ENCODE measurements at regions not wholly inside any gene's neighbourhood (a gene's known extent, or its start where the extent isn't known, plus 50 kb on each side); places are given as distances from the start of the nearest gene placed in this dataset.

- peaks cover 20% of the 10 kb centered on the region for H3K27me3 Mint-ChIP-seq
- H3K4me1 Mint-ChIP-seq, result no peaks in the 10 kb centered on the region
- H3K4me3 Mint-ChIP-seq, result no peak overlapping the region
- H3K27ac Mint-ChIP-seq (ENCODE audit: low read depth), result no peak overlapping the region
- H3K36me3 Mint-ChIP-seq (ENCODE audit: insufficient read depth), result peaks cover 2% of the 10 kb centered on the region
- ATAC-seq (replicated peaks; ENCODE audit: extremely low read depth, poor library complexity, severe bottlenecking) (no peak), DNase-seq (ENCODE audit: low spot score in 2 of 2) (no peak)
- no peaks in the 10 kb centered on the region for H3K9me3 Mint-ChIP-seq
These were observed 192.8 kb downstream of the SATB1 start for GRCh38 chr3:18232317-18232716.

- Mint-ChIP-seq H3K27ac (ENCODE audit: low read depth) (no peak overlapping the region), H3K27me3 (peaks cover 5% of the 10 kb centered on the region), H3K4me1 (no peaks in the 10 kb centered on the region), H3K9me3 (no peaks in the 10 kb centered on the region), H3K36me3 (ENCODE audit: insufficient read depth) (peaks cover 2% of the 10 kb centered on the region), H3K4me3 (no peak overlapping the region)
- ATAC-seq (replicated peaks; ENCODE audit: extremely low read depth, poor library complexity, severe bottlenecking) (no peak), DNase-seq (ENCODE audit: low spot score in 2 of 2) (no peak)
These were observed 197.1 kb downstream of the SATB1 start for GRCh38 chr3:18228060-18228459.

- peaks cover 2% of the 10 kb centered on the region for H3K36me3 Mint-ChIP-seq (ENCODE audit: insufficient read depth)
- no peak overlapping the region for H3K27ac Mint-ChIP-seq (ENCODE audit: low read depth)
- DNase-seq (ENCODE audit: low spot score in 2 of 2) (no peak), ATAC-seq (replicated peaks; ENCODE audit: extremely low read depth, poor library complexity, severe bottlenecking) (no peak)
- H3K27me3 Mint-ChIP-seq, result no peaks in the 10 kb centered on the region
- no peaks in the 10 kb centered on the region for H3K9me3 Mint-ChIP-seq
- H3K4me1 Mint-ChIP-seq, result no peaks in the 10 kb centered on the region
- H3K4me3 Mint-ChIP-seq, result no peak overlapping the region
These were observed 199.4 kb downstream of the SATB1 start for GRCh38 chr3:18225709-18226108.

GRCh38 chr3:18224426-18224825, 200.7 kb downstream of the SATB1 start:
- Mint-ChIP-seq H3K27ac (ENCODE audit: low read depth) (no peak overlapping the region), H3K4me1 (no peaks in the 10 kb centered on the region), H3K4me3 (no peak overlapping the region), H3K9me3 (no peaks in the 10 kb centered on the region), H3K27me3 (no peaks in the 10 kb centered on the region), H3K36me3 (ENCODE audit: insufficient read depth) (no peaks in the 10 kb centered on the region)
- ATAC-seq (replicated peaks; ENCODE audit: extremely low read depth, poor library complexity, severe bottlenecking) (no peak), DNase-seq (ENCODE audit: low spot score in 2 of 2) (no peak)

- Mint-ChIP-seq H3K9me3 (no peaks in the 10 kb centered on the region), H3K27me3 (no peaks in the 10 kb centered on the region), H3K36me3 (ENCODE audit: insufficient read depth) (no peaks in the 10 kb centered on the region), H3K27ac (ENCODE audit: low read depth) (no peak overlapping the region), H3K4me1 (no peaks in the 10 kb centered on the region), H3K4me3 (no peak overlapping the region)
- no peak for DNase-seq (ENCODE audit: low spot score in 2 of 2)
- no peak for ATAC-seq (replicated peaks; ENCODE audit: extremely low read depth, poor library complexity, severe bottlenecking)
These were observed 201.2 kb downstream of the SATB1 start for GRCh38 chr3:18223974-18224373.

GRCh38 chr3:18223571-18223970, 201.6 kb downstream of the SATB1 start:
- DNase-seq (ENCODE audit: low spot score in 2 of 2) (no peak), ATAC-seq (replicated peaks; ENCODE audit: extremely low read depth, poor library complexity, severe bottlenecking) (peak; percentile 46)
- no peaks in the 10 kb centered on the region for H3K4me1 Mint-ChIP-seq

GRCh38 chr3:18222686-18223085, 202.5 kb downstream of the SATB1 start:
- H3K9me3 Mint-ChIP-seq, result no peaks in the 10 kb centered on the region
- ATAC-seq (replicated peaks; ENCODE audit: extremely low read depth, poor library complexity, severe bottlenecking), result no peak
- no peak overlapping the region for H3K4me3 Mint-ChIP-seq
- H3K27me3 Mint-ChIP-seq, result no peaks in the 10 kb centered on the region
- DNase-seq (ENCODE audit: low spot score in 2 of 2), result no peak
- H3K27ac Mint-ChIP-seq (ENCODE audit: low read depth), result no peak overlapping the region
- no peaks in the 10 kb centered on the region for H3K4me1 Mint-ChIP-seq
- no peaks in the 10 kb centered on the region for H3K36me3 Mint-ChIP-seq (ENCODE audit: insufficient read depth)

More at GRCh38 chr3:18223571-18223970, 201.6 kb downstream of the SATB1 start:
- H3K27ac Mint-ChIP-seq (ENCODE audit: low read depth), result no peak overlapping the region
- no peaks in the 10 kb centered on the region for H3K27me3 Mint-ChIP-seq
- no peak overlapping the region for H3K4me3 Mint-ChIP-seq
- no peaks in the 10 kb centered on the region for H3K36me3 Mint-ChIP-seq (ENCODE audit: insufficient read depth)
- H3K9me3 Mint-ChIP-seq, result no peaks in the 10 kb centered on the region

- Mint-ChIP-seq H3K4me1 (no peaks in the 10 kb centered on the region), H3K4me3 (no peak overlapping the region), H3K27me3 (no peaks in the 10 kb centered on the region), H3K9me3 (no peaks in the 10 kb centered on the region), H3K27ac (ENCODE audit: low read depth) (no peak overlapping the region), H3K36me3 (ENCODE audit: insufficient read depth) (peaks cover 1% of the 10 kb centered on the region)
- DNase-seq (ENCODE audit: low spot score in 2 of 2) (no peak), ATAC-seq (replicated peaks; ENCODE audit: extremely low read depth, poor library complexity, severe bottlenecking) (no peak)
These were observed 207.5 kb downstream of the SATB1 start for GRCh38 chr3:18217507-18218174.

- H3K4me3 Mint-ChIP-seq, result no peak overlapping the region
- no peaks in the 10 kb centered on the region for H3K9me3 Mint-ChIP-seq
- no peak for ATAC-seq (replicated peaks; ENCODE audit: extremely low read depth, poor library complexity, severe bottlenecking)
- no peaks in the 10 kb centered on the region for H3K4me1 Mint-ChIP-seq
- DNase-seq (ENCODE audit: low spot score in 2 of 2), result no peak
- no peaks in the 10 kb centered on the region for H3K27me3 Mint-ChIP-seq
- no peak overlapping the region for H3K27ac Mint-ChIP-seq (ENCODE audit: low read depth)
- H3K36me3 Mint-ChIP-seq (ENCODE audit: insufficient read depth), result peaks cover 1% of the 10 kb centered on the region
These were observed 208.1 kb downstream of the SATB1 start for GRCh38 chr3:18216996-18217395.

- DNase-seq (ENCODE audit: low spot score in 2 of 2), result no peak
- Mint-ChIP-seq H3K27ac (ENCODE audit: low read depth) (no peak overlapping the region), H3K36me3 (ENCODE audit: insufficient read depth) (peaks cover 1% of the 10 kb centered on the region), H3K4me3 (no peak overlapping the region), H3K4me1 (no peaks in the 10 kb centered on the region), H3K9me3 (no peaks in the 10 kb centered on the region), H3K27me3 (peaks cover 6% of the 10 kb centered on the region)
- no peak for ATAC-seq (replicated peaks; ENCODE audit: extremely low read depth, poor library complexity, severe bottlenecking)
These were observed 209.5 kb downstream of the SATB1 start for GRCh38 chr3:18215639-18216038.

GRCh38 chr3:18211116-18211515, 214.0 kb downstream of the SATB1 start:
- ATAC-seq (replicated peaks; ENCODE audit: extremely low read depth, poor library complexity, severe bottlenecking) (no peak), DNase-seq (ENCODE audit: low spot score in 2 of 2) (no peak)
- Mint-ChIP-seq H3K27ac (ENCODE audit: low read depth) (no peak overlapping the region), H3K4me3 (no peak overlapping the region), H3K9me3 (peaks cover 5% of the 10 kb centered on the region), H3K4me1 (no peaks in the 10 kb centered on the region), H3K36me3 (ENCODE audit: insufficient read depth) (peaks cover 1% of the 10 kb centered on the region), H3K27me3 (peaks cover 15% of the 10 kb centered on the region)

- H3K4me1 Mint-ChIP-seq, result no peaks in the 10 kb centered on the region
- H3K36me3 Mint-ChIP-seq (ENCODE audit: insufficient read depth), result no peaks in the 10 kb centered on the region
- H3K27me3 Mint-ChIP-seq, result peaks cover 31% of the 10 kb centered on the region
- no peak overlapping the region for H3K4me3 Mint-ChIP-seq
- H3K9me3 Mint-ChIP-seq, result peaks cover 5% of the 10 kb centered on the region
- H3K27ac Mint-ChIP-seq (ENCODE audit: low read depth), result no peak overlapping the region
- peak; percentile 28 for ATAC-seq (replicated peaks; ENCODE audit: extremely low read depth, poor library complexity, severe bottlenecking)
- no peak for DNase-seq (ENCODE audit: low spot score in 2 of 2)
These were observed 216.3 kb downstream of the SATB1 start for GRCh38 chr3:18208856-18209255.

GRCh38 chr3:18208091-18208490, 217.0 kb downstream of the SATB1 start:
- DNase-seq (ENCODE audit: low spot score in 2 of 2) (no peak), ATAC-seq (replicated peaks; ENCODE audit: extremely low read depth, poor library complexity, severe bottlenecking) (no peak)
- no peak overlapping the region for H3K27ac Mint-ChIP-seq (ENCODE audit: low read depth)
- peaks cover 31% of the 10 kb centered on the region for H3K27me3 Mint-ChIP-seq
- H3K4me1 Mint-ChIP-seq, result no peaks in the 10 kb centered on the region
- H3K4me3 Mint-ChIP-seq, result no peak overlapping the region
- peaks cover 5% of the 10 kb centered on the region for H3K9me3 Mint-ChIP-seq
- H3K36me3 Mint-ChIP-seq (ENCODE audit: insufficient read depth), result no peaks in the 10 kb centered on the region
